ENCODE measurements at regions not wholly inside any gene's neighbourhood (a gene's known extent, or its start where the extent isn't known, plus 50 kb on each side); places are given as distances from the start of the nearest gene placed in this dataset.

DNA sequence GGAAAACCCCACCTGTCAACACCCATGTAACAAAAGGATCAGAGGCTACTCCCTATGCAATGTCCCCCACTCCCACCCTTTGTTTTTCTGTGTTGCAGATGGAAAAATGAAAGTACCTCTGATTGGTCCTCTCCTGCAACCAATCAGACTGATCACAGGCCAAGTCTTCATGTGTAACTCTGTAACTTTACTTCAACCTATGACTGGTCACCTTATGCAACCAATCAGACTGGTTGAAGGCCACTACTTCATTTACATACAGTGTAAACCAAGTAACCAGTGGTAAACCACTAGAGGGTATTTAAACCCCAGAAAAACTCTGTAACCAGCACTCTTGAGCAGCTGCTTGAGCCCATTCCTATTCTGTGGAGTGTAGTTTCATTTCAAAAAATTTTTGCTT is 266.3 kb upstream of the OLFM3 start:
- TF ChIP-seq, protein P1, sequence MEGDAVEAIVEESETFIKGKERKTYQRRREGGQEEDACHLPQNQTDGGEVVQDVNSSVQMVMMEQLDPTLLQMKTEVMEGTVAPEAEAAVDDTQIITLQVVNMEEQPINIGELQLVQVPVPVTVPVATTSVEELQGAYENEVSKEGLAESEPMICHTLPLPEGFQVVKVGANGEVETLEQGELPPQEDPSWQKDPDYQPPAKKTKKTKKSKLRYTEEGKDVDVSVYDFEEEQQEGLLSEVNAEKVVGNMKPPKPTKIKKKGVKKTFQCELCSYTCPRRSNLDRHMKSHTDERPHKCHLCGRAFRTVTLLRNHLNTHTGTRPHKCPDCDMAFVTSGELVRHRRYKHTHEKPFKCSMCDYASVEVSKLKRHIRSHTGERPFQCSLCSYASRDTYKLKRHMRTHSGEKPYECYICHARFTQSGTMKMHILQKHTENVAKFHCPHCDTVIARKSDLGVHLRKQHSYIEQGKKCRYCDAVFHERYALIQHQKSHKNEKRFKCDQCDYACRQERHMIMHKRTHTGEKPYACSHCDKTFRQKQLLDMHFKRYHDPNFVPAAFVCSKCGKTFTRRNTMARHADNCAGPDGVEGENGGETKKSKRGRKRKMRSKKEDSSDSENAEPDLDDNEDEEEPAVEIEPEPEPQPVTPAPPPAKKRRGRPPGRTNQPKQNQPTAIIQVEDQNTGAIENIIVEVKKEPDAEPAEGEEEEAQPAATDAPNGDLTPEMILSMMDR (IDR thresholded peaks at IDR 0.05; ENCODE audit: insufficient read depth, low read length, severe bottlenecking) = no peak
- no peaks in the 10 kb centered on the region for H3K36me3 ChIP-seq (ENCODE audit: control insufficient read depth, insufficient read depth, low read length)
- no peak for FAIRE-seq
- H3K4me3 ChIP-seq (ENCODE audit: low read depth, low read length) = no peak overlapping the region
- no peaks in the 10 kb centered on the region for H3K27me3 ChIP-seq (ENCODE audit: control insufficient read depth, insufficient read depth, low read length)
- no peak for DNase-seq (ENCODE audit: low read depth)

DNA sequence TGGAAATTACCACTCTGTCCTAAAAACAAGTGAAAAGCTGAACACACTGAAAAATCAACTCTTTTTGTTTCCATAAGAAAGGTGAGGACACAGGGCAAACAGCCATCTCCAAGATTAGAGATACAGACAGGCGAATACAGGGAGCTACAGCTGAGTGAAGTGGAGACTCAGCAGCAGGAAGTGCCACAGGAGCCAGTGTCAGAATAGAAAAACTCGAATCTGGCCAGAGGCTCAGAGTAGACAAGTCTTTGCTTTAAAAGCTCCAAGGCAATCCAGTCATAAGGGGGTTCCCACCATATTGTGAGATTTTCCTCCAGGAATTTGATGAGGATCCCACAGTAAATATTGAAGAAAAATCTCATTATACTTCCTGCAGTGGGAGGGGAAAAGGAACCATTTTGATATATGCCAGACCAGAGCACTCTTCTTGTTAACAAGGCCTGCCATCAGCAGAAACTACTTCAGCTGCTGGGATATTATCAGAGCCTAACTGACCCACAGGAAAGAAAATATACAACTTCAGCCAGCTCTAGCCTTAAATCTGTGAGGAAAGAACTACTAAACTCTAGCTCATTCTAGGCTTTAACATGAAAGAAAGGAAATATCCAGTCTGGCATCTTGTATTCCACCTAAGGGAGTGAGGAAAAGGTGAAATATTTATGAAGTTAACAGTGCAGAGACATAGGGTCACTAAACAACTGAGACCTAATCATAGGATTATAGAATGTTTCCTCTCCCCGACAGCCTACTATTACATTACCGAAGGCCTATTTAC is 256.2 kb upstream of the OLFM3 start:
- TF ChIP-seq, protein P1 (IDR thresholded peaks at IDR 0.05; ENCODE audit: insufficient read depth, low read length, severe bottlenecking) = no peak
- H3K27me3 ChIP-seq (ENCODE audit: control insufficient read depth, insufficient read depth, low read length) = no peaks in the 10 kb centered on the region
- H3K36me3 ChIP-seq (ENCODE audit: control insufficient read depth, insufficient read depth, low read length) = no peaks in the 10 kb centered on the region
- H3K4me3 ChIP-seq (ENCODE audit: low read depth, low read length) = no peak overlapping the region
- FAIRE-seq (no peak), DNase-seq (ENCODE audit: low read depth) (no peak)

DNA sequence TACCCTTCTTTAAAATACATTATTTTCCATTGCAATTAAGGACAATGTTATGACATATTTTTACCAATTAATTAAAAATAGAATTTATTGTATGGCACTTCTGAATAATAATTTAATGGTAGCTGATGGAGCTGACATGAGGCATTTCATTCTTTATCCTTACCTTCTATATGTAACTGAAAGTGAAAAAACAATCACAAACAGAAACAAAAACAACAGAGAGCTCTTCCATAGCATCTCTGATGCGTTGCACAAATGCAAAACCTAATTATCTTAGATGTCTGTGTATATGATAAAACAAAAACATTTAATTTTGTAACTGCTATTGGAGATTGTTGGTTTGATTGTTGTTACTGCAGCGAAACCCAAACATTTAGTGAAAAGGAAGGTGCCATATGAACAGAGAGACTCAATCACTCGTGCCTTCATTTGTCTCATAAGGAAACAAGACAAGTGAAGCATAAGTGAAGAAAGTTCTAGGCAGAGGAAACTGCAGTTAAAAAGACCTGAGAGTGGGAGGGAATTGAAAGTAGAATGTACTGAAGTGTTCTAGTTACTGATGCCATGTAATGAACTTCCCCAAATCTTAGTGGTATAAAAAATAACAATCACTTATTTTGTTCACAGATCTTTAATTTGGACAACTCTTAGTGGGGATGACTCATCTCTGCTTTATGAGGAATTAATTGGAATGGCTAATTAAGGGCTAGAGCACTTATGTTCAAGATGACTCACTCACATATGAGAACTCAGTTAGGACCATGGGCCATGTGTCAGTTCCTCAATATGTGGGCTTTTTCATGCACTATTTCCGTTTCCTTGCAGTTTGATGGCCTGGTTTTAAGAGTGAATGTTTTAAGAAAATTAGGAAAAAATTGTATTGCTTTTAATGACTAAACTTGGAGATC is 245.0 kb upstream of the OLFM3 start:
- Histone ChIP-seq H3K4me3 (ENCODE audit: low read depth, low read length) (no peak overlapping the region), H3K36me3 (ENCODE audit: control insufficient read depth, insufficient read depth, low read length) (no peaks in the 10 kb centered on the region), H3K27me3 (ENCODE audit: control insufficient read depth, insufficient read depth, low read length) (no peaks in the 10 kb centered on the region)
- TF ChIP-seq, protein P1 (IDR thresholded peaks at IDR 0.05; ENCODE audit: insufficient read depth, low read length, severe bottlenecking) = no peak
- DNase-seq (ENCODE audit: low read depth) = no peak
- no peak for FAIRE-seq

DNA sequence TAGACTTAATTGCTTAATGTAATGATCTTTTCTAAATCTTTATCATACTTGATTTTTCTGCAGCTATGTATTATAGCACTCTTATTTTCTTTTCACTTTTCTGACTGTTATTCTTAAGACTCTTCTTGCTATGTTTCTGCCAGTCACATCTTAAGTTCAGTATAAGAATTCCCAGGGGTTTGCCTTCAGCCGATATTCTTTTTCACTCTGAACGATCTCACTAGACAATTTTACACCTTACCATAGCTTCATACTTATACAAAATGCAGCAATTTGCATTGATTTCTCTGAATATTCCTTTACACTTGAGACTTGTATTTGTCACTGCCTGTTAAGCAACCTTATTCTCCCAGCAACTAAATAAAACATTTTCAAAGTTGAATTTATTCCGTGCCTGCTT is 242.5 kb upstream of the OLFM3 start:
- DNase-seq (ENCODE audit: low read depth) (no peak), FAIRE-seq (no peak)
- no peaks in the 10 kb centered on the region for H3K27me3 ChIP-seq (ENCODE audit: control insufficient read depth, insufficient read depth, low read length)
- no peaks in the 10 kb centered on the region for H3K36me3 ChIP-seq (ENCODE audit: control insufficient read depth, insufficient read depth, low read length)
- no peak overlapping the region for H3K4me3 ChIP-seq (ENCODE audit: low read depth, low read length)
- TF ChIP-seq, protein P1 (IDR thresholded peaks at IDR 0.05; ENCODE audit: insufficient read depth, low read length, severe bottlenecking) = no peak

DNA sequence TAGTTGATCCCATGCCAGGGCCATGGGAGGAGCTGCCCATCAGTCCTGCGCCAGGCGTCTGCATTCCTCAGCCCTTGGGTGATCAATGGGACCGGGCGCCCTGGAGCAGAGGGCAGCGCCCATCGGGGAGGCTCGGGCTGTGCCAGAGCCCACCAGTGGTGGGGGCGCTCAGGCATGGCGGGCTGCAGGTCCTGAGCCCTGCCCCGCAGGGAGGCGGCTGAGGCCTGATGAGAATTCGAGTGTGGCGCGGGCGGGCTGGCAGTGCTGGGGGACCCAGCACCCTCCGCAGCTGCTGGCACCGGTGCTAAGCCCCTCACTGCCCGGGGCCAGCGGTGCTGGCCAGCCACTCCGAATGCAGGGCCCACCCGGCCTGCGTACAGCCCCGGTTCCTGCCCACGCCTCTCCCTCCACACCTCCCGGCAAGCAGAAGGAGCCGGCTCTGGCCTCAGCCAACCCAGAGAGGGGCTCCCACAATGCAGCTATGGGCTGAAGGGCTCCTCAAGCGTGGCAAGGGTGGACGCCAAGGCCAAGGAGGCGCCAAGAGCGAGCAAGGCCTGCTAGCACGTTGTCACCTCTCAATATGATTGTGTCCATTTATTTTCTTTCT is 238.1 kb upstream of the OLFM3 start:
- DNase-seq (ENCODE audit: low read depth) (no peak), FAIRE-seq (no peak)
- H3K36me3 ChIP-seq (ENCODE audit: control insufficient read depth, insufficient read depth, low read length) = no peaks in the 10 kb centered on the region
- H3K27me3 ChIP-seq (ENCODE audit: control insufficient read depth, insufficient read depth, low read length) = no peaks in the 10 kb centered on the region
- TF ChIP-seq, protein P1 (IDR thresholded peaks at IDR 0.05; ENCODE audit: insufficient read depth, low read length, severe bottlenecking) = no peak
- H3K4me3 ChIP-seq (ENCODE audit: low read depth, low read length) = no peak overlapping the region
